Epithelial cell of esophagus (primary cell): ENCODE measurements at regions not wholly inside any gene's neighbourhood (a gene's known extent, or its start where the extent isn't known, plus 50 kb on each side); places are given as distances from the start of the nearest gene placed in this dataset.

Source experiments
- DNase-seq: peaks from one replicate; pipeline ENCODE4 v3.0.0; 2010; ENCODE audit warnings: low read depth
- H3K4me3 ChIP-seq: 2 replicates; pipeline ENCODE4 v1.5.1; 2011; ENCODE audit warnings: mild to moderate bottlenecking, low read length, control low read depth
- TF ChIP-seq, protein P1 (sequence below): IDR thresholded peaks from 2 replicates; pipeline ENCODE4 v1.5.1; 2011; ENCODE audit warnings: low read depth, mild to moderate bottlenecking, low read length, control low read depth, inconsistent platforms; ENCODE audit not compliant: insufficient read depth; ENCODE audit errors: missing control alignments

- no peak overlapping the region for H3K4me3 ChIP-seq
- TF ChIP-seq, protein P1, sequence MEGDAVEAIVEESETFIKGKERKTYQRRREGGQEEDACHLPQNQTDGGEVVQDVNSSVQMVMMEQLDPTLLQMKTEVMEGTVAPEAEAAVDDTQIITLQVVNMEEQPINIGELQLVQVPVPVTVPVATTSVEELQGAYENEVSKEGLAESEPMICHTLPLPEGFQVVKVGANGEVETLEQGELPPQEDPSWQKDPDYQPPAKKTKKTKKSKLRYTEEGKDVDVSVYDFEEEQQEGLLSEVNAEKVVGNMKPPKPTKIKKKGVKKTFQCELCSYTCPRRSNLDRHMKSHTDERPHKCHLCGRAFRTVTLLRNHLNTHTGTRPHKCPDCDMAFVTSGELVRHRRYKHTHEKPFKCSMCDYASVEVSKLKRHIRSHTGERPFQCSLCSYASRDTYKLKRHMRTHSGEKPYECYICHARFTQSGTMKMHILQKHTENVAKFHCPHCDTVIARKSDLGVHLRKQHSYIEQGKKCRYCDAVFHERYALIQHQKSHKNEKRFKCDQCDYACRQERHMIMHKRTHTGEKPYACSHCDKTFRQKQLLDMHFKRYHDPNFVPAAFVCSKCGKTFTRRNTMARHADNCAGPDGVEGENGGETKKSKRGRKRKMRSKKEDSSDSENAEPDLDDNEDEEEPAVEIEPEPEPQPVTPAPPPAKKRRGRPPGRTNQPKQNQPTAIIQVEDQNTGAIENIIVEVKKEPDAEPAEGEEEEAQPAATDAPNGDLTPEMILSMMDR: no peak
- DNase-seq: no peak
Observed at GRCh38 chr20:51898788-51899187, 96.5 kb upstream of the SALL4 start.

- DNase-seq: no peak
- H3K4me3 ChIP-seq: no peak overlapping the region
- TF ChIP-seq, protein P1: no peak
Observed at GRCh38 chr20:51894619-51895018, 92.3 kb upstream of the SALL4 start.

DNA sequence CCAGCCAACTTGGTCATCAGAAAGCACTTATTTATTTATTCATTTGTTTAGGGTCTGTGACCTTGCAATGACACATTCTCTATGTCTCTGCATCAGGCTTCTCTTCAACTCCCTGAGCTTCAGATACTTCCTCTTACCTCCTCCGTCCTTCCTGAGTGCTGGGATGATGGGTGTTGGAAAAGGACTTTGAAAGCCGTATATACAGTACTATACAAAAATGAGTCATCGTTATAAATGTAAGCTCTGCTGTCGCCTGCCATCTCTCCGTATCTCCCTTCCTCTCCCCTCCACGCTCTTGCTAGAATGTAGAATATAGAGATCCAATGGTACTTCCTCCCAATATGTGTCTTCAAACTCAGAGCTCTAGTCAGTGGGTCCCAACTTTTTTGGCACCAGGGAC, 91.9 kb upstream of the SALL4 start:
- DNase-seq: no peak
- TF ChIP-seq, protein P1: no peak
- no peak overlapping the region for H3K4me3 ChIP-seq

DNA sequence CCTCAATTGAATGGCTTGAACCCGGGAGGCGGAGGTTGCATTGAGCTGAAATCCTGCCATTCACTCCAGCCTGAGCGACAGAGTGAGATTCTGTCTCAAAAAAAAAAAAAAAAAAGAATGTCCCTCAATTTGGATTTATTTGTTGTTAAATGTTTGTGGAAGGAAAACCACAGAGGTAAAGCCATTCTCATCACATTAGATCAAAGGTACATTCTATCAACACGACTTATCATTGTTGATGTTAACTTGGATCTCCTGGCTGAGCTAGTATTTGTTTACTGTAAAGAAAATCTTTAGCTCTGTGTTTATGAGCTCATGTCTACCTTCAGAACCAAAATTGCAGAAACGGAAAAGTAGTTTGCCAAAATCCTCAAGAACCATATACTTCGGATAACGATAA, 91.4 kb upstream of the SALL4 start:
- no peak for DNase-seq
- H3K4me3 ChIP-seq: no peak overlapping the region
- TF ChIP-seq, protein P1: no peak

- TF ChIP-seq, protein P1: no peak
- DNase-seq: no peak
- no peak overlapping the region for H3K4me3 ChIP-seq
Observed at GRCh38 chr20:51890003-51890402, 87.7 kb upstream of the SALL4 start.

- no peak for DNase-seq
- H3K4me3 ChIP-seq: no peak overlapping the region
- TF ChIP-seq, protein P1: no peak
Observed at GRCh38 chr20:51889466-51889865, 87.1 kb upstream of the SALL4 start.

DNA sequence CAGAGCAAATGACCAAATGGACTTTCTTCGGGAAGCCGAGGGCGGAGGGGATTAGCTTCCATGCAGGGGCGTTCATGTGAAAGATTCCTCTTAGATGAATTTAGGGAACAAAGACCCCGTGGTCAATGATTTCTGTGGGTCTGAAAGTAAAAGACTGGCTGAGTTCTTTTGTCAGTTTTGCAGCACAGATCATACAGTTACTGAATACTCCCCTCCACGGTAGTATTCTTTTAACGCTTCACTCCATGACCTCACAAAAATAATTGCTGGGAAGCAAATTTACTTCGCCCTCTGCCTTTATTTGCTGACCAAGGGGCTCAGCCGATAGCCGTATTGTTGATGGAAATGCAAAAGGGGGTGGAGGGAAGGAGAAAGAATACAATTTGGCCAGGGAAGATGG, 86.0 kb upstream of the SALL4 start:
- TF ChIP-seq, protein P1: no peak
- H3K4me3 ChIP-seq: no peak overlapping the region
- DNase-seq: no peak
